Breast epithelium (tissue), 3 donors: ENCODE measurements at regions not wholly inside any gene's neighbourhood (a gene's known extent, or its start where the extent isn't known, plus 50 kb on each side); places are given as distances from the start of the nearest gene placed in this dataset.

ENCODE experiments used
- CTCF ChIP-seq, 3 donors: fragments of 450-650 bp; IDR thresholded peaks; one replicate each; pipeline ENCODE4 v1.5.1; 2016 to 2017; ENCODE audit warnings: antibody characterized with exemption in 3 of 3, mild to moderate bottlenecking in 3 of 3, moderate library complexity in 3 of 3
- POLR2AphosphoS5 ChIP-seq, 3 donors: sonication (generic); formaldehyde crosslinking; IDR thresholded peaks; one replicate each; pipeline ENCODE4 v1.6.1; 2017; ENCODE audit warnings: antibody characterized with exemption in 3 of 3

- TF ChIP-seq CTCF (IDR thresholded peaks at IDR 0.05) (no peak), POLR2AphosphoS5 (IDR thresholded peaks at IDR 0.05) (no peak)
Observed at GRCh38 chr4:141439223-141439622, 197.2 kb upstream of the IL15 start.
